BE2C (cell line): ENCODE measurements at regions not wholly inside any gene's neighbourhood (a gene's known extent, or its start where the extent isn't known, plus 50 kb on each side); places are given as distances from the start of the nearest gene placed in this dataset.

Experiments
- DNase-seq: peaks from one replicate; pipeline ENCODE4 v3.0.0-alpha.2; 2020
- H3K27me3 ChIP-seq: fragments of 250-450 bp; sonication (Bioruptor Pico); 2 replicates; pipeline ENCODE4 v1.5.1; 2020; ENCODE audit warnings: mild to moderate bottlenecking
- H3K36me3 ChIP-seq: fragments of 250-450 bp; sonication (Bioruptor Pico); 2 replicates; pipeline ENCODE4 v1.5.1; 2020; ENCODE audit warnings: mild to moderate bottlenecking
- H3K4me1 ChIP-seq: fragments of 250-450 bp; sonication (Bioruptor Pico); 2 replicates; pipeline ENCODE4 v1.5.1; 2020
- H3K4me3 ChIP-seq: 2 replicates; pipeline ENCODE4 v1.5.1; 2011; ENCODE audit warnings: low read depth, low read length
- H3K9me3 ChIP-seq: fragments of 250-450 bp; sonication (Bioruptor Pico); 2 replicates; pipeline ENCODE4 v1.5.1; 2020
- TF ChIP-seq, protein P1 (sequence below): IDR thresholded peaks from 2 replicates; pipeline ENCODE4 v1.5.1; 2012; ENCODE audit warnings: mild to moderate bottlenecking, low read depth, low read length

DNA sequence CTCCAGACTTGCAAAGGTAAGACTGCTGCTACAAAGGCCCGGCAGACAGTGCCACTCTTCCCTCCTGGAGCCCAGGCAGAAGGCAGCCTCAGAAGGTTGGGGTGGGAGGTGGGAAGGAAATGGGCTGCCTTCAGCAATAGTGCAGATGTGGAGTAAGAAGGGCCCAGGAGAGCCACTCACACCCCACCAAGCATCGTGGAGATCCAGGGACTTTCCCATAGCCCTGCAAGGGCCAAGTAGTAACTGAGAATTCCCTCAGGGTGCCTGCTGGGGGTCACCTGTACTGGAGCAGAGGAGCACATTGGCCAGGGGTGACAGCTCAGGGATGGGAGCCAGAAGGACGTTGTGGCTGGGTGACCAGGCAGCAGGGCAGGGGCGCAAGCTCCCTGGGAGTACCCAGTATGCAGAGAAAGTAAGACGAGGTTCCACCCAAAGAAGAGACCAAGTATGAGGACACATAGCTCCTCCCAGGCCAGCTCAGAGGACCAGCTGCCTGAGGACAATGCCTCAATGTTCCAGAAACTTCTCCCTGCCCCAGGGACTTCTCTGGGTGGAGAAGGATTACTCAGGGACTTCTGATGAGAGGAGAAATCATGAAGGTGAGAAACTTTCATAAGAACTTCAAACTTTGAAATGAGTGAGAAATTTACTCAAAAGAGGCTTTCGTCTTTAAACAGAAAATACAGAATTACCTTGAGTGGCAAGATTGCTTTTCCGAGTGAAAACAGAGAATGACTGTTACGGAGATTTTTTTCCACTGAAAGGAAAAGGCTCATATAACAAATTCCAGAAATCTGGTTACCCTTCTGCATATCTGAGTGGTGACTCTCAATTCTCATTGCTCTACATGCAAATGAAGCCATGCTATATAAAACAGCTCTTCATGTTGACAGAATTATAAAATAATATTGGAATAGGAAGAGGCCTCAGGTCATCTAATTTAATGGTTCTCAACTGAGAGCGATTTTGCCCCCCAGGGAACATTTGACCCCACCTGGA, 87.9 kb upstream of the TRIO start:
- H3K27me3 ChIP-seq = peaks cover 4% of the 10 kb centered on the region; the same call in 1 of the 2 replicates
- H3K36me3 ChIP-seq = no peaks in the 10 kb centered on the region
- H3K9me3 ChIP-seq = no peaks in the 10 kb centered on the region
- H3K4me1 ChIP-seq = no peaks in the 10 kb centered on the region
- no peak for DNase-seq
- no peak overlapping the region for H3K4me3 ChIP-seq
- TF ChIP-seq, protein P1, sequence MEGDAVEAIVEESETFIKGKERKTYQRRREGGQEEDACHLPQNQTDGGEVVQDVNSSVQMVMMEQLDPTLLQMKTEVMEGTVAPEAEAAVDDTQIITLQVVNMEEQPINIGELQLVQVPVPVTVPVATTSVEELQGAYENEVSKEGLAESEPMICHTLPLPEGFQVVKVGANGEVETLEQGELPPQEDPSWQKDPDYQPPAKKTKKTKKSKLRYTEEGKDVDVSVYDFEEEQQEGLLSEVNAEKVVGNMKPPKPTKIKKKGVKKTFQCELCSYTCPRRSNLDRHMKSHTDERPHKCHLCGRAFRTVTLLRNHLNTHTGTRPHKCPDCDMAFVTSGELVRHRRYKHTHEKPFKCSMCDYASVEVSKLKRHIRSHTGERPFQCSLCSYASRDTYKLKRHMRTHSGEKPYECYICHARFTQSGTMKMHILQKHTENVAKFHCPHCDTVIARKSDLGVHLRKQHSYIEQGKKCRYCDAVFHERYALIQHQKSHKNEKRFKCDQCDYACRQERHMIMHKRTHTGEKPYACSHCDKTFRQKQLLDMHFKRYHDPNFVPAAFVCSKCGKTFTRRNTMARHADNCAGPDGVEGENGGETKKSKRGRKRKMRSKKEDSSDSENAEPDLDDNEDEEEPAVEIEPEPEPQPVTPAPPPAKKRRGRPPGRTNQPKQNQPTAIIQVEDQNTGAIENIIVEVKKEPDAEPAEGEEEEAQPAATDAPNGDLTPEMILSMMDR = no peak

DNA sequence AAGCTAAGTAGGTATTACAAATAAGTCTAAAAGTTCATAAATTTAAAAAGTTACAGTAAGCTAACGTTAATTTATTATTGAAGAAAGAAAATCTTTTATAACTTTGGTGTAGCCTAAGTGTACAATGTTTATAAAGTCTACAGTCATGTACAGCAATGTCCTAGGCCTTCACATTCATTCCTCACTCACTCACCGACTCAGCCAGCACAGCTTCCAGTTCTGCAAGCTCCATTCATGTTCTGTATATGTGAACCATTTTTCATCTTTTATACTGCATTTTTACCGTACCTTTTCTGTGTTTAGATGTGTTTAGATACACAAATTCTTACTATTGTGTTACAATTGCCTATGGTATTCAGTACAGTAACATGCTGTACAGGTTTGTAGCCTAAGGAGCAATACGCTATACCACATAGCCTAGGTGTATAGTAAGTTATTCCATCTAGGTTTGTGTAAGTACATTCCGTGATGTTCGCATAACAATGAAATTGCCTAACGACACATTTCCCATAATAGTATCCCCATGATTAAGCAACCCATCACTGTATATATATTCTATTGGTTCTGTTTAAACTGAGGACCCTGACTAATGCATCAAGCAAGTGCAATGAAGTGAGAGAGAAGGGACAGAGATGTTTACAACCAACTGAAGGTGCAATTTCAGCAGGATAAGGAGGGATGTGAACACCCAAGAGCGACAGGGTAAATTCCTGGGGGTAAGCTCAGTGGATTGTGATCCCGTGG, 88.9 kb upstream of the TRIO start:
- Histone ChIP-seq H3K4me3 (no peak overlapping the region), H3K36me3 (no peaks in the 10 kb centered on the region), H3K4me1 (no peaks in the 10 kb centered on the region), H3K9me3 (no peaks in the 10 kb centered on the region), H3K27me3 (peaks cover 4% of the 10 kb centered on the region; the same call in 1 of the 2 replicates)
- TF ChIP-seq, protein P1 = no peak
- no peak for DNase-seq

DNA sequence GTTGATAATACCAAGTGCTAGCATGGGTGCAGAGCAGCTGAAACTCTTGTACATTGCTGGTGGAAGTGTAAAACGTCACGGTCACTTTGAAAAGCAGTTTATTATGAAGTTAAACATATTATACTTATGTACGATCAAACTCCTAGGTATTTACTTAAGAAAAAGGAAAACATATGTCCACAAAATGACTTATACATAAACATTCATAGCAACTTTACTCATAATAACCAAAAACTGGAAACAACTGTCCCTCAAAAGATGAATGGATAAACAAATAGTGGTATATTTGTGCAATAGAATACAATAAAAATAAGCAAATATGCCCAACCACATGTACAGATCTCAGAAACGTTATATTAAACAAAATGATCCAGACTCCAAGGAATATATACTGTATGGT, 92.3 kb upstream of the TRIO start:
- Histone ChIP-seq H3K27me3 (no peaks in the 10 kb centered on the region; the same call in 1 of the 2 replicates), H3K36me3 (no peaks in the 10 kb centered on the region), H3K9me3 (no peaks in the 10 kb centered on the region), H3K4me1 (no peaks in the 10 kb centered on the region), H3K4me3 (no peak overlapping the region)
- DNase-seq = no peak
- TF ChIP-seq, protein P1 = no peak

DNA sequence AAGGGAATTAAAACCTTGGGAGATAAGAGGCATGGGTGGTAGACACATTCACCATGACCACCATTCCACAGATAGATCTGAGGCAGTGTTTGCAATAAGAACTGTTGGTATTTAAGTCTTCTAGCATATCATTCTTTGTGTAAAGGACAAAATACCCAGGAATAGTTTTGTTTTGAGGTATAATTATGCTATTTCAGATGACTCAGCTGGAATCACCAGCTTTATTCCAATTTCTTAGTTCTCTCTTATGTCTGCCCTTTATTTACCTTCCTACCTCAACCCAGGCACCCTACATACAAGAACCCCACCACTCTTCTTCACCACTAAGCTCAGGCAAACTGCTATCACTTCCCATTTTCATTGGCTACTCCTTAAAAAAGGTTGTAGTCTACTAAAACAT, 94.7 kb upstream of the TRIO start:
- TF ChIP-seq, protein P1 = no peak
- H3K27me3 ChIP-seq = no peaks in the 10 kb centered on the region
- H3K9me3 ChIP-seq = no peaks in the 10 kb centered on the region
- no peaks in the 10 kb centered on the region for H3K36me3 ChIP-seq
- no peak overlapping the region for H3K4me3 ChIP-seq
- no peak for DNase-seq
- H3K4me1 ChIP-seq = no peaks in the 10 kb centered on the region

DNA sequence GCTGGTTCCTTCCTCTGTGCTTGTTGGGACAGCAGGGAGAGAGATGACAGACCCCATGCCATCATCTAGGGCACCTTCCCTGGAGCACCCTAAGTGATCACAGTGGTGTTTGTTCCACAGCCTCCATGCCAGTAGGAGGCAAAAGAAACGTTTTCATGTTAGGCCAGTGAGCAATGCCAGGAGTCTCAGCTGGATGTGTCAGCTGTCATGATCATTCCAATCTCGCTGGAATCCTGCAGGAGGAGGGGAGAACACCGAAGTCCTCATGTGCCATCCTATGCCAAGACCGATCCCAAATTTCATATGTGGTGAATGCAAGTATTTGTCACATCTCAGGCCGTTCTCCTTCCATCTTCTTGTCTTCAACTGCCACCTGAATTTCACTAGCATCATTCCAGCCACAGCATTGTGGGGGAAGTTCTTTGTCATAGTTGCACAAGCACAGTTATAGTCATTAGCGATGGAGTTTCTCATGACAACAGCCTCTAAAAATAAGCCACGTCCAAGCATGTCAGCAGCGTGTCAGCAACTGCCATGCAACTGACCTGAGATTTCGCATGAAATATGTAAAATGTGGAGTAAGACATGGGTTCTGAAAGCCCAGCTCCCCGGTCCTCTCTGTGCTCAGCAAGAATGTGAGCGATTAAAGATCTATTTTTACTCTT, 97.2 kb upstream of the DNAH5 start:
- Histone ChIP-seq H3K4me3 (no peak overlapping the region), H3K9me3 (no peaks in the 10 kb centered on the region), H3K27me3 (no peaks in the 10 kb centered on the region), H3K4me1 (no peaks in the 10 kb centered on the region; the same call in 1 of the 2 replicates), H3K36me3 (no peaks in the 10 kb centered on the region)
- TF ChIP-seq, protein P1 = no peak
- DNase-seq = no peak
